ENCODE measurements at regions not wholly inside any gene's neighbourhood (a gene's known extent, or its start where the extent isn't known, plus 50 kb on each side); places are given as distances from the start of the nearest gene placed in this dataset.

DNA sequence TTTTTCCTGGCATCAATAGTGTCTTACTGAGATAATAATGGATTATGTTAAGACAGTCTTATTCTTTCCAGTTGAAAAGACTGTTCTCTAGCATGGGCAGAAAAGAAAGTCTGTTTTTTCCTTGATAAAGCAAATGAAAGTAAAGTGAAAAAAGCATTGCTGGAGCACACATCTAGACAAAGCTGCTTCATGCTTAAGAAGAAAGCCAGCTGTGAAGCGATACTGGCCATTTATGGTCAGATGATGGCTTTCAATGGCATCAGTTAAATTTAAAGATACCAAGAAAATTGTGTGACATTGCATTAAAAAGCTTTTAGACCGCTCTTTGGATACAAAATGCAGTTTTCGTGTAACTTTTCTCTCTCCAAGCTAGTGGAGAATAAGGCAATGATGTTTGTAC lies 242.1 kb upstream of the TRAM1L1 start:
- no peak for DNase-seq

DNA sequence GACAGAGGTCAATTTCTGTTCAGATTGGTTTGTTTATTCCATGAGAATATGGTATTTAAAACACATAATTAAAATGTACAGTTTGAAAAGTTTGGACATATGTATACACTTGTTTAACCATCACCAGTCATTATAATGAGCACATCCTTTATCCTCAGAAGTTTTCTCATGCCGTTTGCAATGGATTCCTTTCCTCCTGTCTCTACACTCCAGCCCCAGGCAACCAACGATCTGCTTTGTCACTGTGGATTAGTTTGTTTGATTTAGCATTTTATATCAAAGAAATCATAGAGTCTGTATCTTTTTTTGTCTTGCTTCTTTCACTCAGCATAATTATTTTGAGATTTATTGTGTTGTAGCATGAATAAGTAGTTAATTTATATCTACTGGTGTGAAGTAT lies 243.0 kb upstream of the TRAM1L1 start:
- no peak for DNase-seq

DNA sequence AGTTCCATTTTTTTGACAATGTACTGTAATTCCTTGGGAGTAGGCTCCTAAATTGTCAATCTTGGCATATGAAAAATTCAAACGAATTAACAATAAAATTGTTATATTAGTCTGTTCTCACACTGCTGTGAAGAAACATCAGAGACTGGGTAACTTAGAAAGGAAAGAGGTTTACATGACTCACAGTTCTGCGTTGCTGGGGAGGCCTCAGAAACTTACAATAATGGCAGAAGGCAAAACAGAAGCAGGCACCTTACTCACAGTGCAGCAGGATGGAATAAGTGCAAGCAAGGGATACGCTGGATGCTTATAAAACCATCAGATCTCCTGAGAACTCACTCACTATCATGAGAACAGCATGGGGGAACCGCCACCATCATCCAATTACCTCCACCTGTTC lies 246.4 kb upstream of the TRAM1L1 start:
- DNase-seq, result no peak

DNA sequence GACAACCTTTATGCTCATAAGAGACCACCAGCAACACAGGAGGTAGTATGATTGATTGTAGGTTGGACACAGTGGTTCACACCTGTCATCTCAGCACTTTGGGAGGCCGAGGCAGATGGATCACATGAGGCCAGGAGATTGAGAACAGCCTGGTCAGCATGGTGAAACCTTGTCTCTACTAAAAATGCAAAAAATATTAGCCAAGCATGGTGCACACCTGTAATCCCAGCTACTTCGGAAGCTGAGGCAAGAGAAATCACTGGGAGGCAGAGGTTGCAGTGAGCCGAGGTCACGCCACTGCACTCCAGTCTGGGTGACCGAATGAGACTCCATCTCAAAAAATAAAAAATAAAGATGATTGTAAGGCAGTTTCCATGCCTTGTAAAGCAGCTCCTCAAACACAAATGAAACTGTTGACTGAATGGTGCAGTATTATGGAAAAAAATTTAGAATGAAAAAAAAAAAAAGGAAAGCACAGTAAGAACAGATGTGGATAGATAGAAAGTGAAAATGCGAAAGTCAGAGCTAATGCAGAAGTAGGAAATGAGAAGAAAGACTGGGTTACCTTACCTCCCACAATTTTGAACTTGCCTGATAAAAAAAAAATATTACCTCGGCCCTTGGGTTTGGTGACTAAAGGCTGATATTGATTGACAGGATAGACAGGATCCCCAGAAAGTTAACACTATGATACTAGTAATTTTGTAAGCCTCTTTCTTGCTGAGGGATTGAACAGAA lies 249.2 kb upstream of the TRAM1L1 start:
- no peak for DNase-seq

DNA sequence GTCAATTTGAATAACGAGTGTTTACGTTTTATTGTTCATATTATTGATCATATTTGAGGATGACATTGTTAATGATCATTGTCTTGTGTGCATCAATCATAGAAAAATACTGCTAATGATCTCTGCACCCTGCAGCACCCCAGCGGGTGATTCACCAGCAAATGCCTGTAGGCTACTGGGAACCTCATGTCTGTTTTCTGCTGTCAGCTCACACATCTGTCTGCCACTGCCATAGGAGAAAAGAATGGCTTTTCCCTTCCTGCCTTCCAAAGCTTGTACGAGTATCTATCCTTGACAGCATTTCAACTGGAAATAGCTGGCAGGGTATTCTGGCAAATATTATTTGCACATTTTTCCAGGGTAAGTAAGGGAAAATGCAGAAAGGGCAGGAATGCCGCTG lies 272.1 kb upstream of the TRAM1L1 start:
- no peak for DNase-seq

DNA sequence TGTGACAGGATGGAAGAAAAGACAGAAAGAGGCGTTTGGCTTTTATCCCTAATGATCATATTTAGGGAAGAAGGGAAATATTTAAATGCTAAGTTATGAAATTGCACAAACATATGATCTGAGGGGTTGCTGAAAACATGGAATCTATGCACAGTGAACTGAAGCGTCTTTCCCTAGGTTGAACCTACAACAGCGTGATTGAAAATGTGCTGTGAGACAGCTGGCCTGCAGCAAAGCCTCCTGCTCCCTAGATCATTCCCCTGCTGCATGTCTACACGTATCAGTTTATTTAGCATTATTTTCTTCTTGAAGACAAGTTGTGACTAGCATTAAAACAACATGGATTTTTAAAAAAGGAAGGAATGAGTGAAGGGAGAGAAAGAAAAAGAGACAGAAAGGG lies 272.5 kb upstream of the TRAM1L1 start:
- DNase-seq, result no peak

DNA sequence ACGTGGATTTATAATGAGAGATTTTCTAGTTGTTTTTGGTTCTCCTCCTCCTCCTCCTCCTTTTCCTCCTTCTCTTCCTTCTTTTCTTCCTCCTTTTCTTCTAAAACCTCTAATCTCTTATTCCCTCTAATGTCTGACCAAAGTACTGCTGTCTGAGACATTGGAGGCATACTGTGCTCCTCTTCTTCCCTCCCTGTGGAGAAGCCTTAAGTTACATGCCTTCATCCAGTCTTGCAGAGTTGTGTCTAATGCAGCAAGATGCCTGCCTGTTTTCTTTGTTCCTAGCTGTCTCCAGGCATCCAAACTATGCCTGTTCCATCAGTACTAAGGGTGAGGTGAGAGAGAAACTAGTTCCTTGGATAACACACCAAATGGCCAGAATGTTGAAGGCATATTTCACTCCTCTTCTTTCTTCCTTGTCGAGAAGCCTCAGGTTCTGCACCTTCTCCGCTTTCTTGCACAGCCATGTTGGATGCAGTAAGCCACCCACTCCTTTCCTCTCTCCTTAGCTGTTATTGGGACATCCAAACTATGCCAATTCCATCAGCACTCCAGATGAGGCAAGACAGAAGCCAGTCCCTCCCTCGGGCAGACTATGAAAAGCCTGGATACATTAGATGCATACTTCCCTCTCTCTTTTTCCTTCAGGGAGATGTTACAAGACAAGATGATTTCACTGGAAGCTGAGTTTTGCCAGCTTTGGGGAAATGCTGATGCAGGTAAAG lies 285.7 kb upstream of the TRAM1L1 start:
- no peak for DNase-seq

DNA sequence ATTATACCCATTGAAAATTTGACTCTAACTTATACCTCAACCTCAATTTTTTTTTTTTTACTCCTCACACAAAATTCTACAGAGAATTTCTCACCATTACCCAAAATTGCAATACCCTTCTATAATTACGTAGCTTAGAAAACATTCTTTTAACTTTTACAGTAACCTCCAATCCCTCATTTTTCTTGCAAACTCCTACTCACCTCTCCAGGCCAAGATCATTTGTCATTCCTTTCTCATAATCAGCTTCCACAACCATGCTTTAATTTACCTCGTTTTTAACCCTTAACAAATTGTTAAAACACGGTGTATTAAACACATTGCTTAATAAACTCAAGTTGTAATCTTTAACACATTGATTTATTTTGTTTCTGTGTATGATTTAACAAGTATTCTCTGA lies 289.7 kb upstream of the TRAM1L1 start:
- no peak for DNase-seq

DNA sequence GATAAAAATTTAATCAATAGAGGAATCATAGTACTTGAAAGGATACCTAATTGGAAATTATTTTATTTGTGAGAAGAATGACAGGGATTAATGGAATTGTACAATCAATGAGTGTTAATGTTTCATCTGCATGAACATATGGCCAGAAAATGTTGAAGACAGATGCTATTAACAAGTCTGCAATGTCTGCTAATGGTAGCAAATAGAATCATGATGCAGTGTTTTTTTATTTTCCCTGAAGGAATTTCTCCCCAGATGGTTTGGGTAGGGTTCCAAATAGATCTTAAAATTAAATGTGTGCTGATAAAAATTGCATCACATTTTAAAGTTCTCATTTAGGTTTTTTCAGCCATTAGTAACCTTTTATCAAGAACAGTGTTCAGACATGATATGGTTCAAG lies 291.3 kb upstream of the TRAM1L1 start:
- DNase-seq, result no peak

DNA sequence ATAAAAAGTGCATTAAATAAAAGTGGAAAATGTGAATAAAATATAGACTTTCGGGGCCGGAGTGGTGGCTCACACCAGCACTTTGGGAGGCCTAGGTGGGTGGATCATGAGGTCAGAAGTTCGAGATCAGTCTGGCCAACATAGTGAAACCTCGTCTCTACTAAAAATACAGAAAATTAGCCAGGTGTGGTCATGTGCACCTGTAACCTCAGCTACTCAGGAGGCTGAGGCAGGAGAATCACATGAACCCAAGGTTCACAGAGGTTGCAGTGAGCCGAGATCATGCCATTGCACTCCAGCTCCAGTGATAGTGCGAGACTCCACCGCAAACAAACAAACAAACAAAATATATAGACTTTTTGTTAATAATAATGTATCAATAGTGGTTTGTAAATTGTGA lies 293.6 kb upstream of the TRAM1L1 start:
- DNase-seq, result no peak

DNA sequence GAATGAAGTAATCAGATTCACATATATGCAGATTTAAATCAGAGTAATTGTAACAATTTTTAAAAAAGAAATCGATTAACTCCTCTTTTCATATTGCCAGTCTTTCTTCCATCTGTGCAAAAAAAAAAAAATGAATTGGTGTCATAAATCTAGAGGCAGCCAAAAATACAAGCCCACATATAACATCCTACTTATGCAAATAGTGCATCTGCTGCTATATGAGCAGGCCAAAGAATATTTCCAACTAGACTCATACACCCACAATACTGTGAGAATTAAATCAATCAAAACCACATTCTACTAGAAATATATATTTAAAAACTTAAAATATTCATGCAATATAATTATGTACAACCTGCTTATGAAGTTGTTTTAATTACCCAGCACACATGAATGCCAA lies 298.1 kb upstream of the TRAM1L1 start:
- DNase-seq, result no peak

DNA sequence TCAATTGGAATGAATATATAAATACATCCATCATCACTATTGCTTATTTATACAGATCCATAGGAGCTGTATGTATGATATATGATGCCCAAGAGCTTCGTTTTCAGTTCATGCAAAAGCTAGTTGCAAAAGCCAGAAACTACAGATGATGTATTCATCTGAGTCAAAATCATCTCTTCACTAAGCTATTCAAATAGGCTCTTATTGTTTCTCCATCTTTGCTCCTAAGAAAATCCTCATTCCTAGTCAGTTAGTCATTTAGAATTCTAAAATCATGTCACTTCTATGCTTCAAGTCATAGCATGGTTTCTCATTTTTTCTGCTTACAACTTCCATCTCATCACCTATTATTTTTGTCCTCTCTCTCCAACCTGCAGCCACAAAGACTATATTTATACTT lies 300.1 kb upstream of the TRAM1L1 start:
- DNase-seq, result no peak

DNA sequence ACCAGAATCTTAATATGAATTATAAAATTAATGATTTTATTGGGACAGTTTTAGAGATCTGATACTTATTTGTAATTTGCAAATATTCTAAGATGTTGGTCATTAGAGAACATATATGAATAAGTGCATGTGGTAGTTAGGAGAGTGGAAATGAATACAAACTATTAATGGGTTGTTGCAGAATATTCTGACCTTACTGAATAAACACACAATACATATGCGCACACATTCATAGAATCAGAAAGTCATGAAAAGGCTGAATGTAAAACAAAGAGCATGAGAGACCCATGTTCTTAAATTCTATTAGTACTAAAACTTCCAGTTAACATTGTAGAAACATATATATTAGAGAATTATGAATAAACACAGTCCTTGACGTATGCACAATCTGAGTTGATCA lies 301.7 kb upstream of the TRAM1L1 start:
- no peak for DNase-seq

DNA sequence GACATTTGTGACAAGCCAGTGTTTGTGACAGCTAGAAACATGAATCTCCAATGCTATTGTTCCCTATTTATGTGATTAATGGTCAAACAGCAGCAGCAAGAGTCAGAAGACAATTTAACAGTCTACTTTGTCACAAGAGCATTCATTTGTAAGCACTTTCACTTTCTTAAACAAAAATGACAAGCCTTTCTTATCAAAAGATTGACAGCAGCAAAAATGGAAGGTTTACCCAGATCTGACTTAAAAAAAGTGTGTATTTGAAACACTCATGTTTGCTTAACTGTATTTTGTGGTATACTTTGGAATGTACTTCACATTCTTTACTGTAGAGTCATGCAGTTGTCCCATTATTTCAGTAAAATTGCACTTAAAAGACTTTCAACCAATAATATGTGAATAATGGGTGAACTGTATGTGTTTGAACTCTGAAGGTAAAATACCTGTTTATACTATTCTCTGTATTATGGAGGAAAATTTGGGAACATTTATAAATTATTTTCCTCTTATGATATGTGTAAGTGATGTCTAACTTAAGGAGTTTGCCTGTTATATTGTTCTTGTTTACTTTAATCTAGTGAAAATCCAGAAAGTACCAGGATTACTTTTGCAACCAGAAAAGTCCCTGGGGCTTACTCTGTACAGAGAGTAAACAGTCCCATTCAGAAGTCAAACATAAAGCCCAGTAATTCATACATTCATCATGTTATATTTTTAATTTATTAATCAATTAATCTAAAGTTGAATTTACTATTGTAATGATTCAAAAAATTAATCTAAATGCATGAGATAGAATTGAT lies 314.9 kb upstream of the TRAM1L1 start:
- DNase-seq, result no peak

DNA sequence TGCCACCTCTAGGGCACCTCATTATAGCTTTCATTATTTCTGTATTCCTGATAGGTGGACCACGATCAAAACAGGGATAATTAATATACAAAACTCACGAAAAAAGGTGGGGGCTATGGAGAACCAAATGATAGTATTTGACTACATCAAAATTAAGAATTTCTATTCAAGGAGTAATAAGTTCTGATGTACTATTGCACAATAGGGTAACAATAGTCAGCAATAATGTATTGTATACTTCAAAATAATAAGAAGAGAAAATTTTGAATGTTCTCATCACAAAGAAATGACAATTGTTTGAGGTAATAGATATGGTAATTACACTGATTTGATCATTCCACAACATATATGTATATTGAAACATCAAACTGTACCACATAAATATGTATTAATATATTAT lies 327.3 kb upstream of the TRAM1L1 start:
- no peak for DNase-seq

DNA sequence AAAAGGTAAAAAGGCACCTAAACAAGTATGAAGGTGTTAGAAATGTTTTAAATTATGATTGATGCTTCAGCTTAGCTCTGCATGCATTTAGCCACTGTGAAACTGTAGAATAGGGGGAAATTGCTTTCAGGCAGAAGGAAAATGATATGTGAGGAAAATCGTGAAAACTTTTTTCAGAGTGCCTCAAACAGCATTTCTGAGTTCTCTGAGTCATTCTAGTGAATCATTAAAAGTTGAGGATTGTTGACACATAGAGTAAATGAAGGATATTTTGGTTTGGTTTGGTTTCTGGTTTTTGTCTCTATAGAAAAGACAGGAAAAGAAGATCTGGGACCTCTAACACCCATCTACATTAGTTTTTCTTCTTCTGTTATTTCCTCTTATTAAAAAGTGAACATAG lies 332.5 kb upstream of the TRAM1L1 start:
- no peak for DNase-seq

DNA sequence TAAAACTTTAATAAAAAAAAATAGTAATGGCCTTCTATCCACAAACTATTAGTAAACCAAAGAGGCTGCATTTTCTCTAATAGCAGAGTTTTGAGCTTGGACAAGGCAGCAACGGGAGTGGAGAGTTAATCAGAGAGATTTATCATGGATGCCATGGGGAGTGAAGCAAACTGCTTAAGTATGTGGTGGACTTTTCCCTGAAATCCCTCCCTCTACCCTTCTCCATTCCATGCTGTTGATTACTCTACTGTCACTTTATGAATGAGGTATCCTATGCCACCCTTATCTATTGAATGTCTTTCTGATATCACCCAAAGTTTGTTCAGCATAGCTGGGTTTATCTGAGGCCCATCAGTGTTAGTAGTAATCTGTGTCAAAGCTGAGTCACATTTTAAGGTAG lies 335.6 kb upstream of the TRAM1L1 start:
- no peak for DNase-seq

DNA sequence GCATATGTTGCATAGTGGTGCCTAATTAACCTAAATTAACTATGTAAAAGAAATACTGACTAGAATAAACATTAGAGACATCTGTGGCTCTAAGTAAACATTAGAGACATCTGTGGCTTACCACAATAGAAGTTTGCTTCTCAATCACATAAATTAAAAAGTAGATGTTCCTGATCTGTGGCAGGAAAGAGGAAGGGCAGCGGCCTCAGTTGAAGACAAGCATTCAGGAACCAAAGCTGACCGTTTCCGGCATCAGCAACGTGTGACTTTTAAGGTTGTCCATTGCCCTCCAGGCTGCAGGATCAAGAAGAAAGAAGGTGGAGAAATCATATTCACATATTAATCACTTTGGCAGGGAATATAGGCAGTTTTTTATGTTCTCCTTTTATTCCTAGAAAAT lies 336.3 kb upstream of the TRAM1L1 start:
- no peak for DNase-seq

DNA sequence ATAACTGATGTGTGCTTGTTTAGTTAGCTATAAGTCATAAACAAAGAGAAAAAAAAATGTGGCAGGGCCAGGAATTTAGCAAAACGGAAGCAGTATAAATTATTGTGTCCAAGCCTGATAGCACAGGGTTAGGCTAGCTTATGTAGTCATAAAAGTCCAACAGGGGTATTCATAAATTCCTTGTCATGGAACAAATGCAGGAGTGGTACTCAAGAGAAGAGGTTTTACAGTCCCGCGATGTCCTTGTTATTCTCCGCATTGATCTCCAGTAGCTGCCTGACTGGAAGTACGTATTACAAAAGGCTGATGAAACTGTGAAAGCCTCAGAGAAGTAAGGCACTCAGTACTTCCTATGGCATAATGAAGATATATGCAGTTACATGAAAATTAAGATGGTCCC lies 336.9 kb upstream of the TRAM1L1 start:
- no peak for DNase-seq

DNA sequence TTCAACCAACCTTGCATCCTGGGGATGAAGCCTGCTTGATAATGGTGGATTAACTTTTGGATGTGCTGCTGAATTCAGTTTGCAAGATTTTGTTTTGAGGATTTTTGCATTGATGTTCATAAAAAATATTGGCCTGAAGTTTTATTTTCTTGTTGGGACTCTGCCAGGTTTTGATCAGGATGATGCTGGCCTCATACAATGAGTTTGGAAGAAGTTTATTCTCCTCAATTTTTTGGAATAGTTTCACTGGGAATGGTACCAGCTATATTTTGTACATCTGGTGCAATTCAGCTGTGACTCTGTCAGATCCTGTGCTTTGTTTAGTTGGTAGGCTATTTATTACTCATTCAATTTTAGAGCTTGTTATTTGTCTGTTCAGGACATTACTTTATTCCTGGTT lies 340.3 kb upstream of the TRAM1L1 start:
- no peak for DNase-seq

DNA sequence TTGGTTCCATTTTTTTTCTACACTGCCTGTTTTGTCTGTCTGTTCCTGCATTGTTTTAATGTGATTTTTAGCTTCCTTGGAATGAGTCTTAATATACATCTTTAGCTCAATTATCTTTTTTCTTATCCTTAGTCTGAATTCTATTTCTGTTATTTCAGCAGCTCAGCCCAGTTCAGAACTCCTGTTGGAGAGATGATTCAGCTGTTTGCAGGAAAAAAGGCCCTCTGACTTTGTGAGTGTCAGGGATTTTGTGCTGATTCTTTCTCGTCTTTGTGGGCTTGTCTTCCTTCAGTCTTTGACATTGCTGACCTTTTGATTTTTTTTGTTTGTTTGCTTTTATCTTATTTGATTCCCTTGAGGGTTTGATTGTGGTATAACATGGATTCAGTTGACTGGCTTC lies 343.2 kb upstream of the TRAM1L1 start:
- no peak for DNase-seq

DNA sequence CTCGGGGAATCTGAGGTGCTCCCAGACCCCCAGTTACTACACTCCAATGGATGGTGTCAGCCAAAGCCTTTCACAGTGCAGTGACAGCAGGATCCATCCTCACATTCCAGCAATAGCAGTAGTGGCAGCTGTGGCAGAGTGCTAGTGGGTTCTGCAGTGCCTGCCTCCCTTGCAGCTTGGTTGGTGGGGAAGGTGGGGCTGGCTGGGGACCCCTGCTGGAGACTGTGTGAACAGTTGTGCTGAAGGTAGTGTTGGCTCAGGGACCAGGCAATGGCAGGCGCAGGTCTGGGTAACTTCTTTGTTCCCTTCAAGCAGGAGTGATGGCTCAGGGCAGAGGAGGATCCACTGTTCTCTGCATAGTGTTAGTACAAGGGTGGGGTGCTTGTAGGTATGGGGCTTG lies 343.7 kb upstream of the TRAM1L1 start:
- no peak for DNase-seq

DNA sequence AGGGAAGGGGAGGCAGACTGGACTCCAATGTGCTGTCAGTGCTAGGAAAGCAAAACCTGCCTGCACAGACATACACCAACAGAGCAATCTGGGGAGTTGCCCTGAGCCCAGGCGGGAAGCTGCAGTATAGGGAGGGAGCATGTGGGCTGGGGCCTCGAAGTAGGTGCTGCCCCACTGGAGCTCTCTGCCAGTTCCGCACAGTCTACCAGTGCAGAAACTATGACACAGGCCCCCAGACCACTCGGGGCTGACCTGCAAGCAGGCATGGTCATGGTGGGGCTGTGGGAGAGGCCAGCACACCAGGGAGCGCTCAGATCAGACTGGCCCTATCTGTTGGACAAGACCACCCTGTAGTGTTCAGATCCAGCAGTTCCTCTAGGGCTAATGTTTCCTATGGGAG lies 344.1 kb upstream of the TRAM1L1 start:
- no peak for DNase-seq

DNA sequence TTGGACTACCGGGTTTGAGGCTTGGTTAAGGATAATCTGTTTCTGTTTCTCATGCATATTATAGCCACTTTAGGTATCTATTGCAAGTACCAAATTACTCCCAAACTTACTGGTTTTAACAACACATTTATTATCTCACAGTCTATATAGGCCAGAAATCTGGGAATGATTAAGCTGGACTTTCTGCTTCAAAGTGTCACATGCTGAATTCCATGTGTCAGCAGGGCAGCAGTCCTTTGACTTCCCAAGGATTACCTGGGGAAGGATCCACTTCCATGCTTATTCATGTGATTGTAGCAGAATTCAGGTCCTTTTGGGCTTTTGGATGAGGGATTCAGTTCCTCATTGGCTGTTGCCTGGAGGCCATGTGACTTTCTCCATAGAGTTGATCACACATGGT lies 349.0 kb upstream of the TRAM1L1 start:
- no peak for DNase-seq

All from COR-L47 (cell line).